ENCODE measurements at regions not wholly inside any gene's neighbourhood (a gene's known extent, or its start where the extent isn't known, plus 50 kb on each side); places are given as distances from the start of the nearest gene placed in this dataset.

GRCh38 chr17:36777118-36777517 is 160.2 kb upstream of the LHX1 start (continued):
- TF ChIP-seq CREB5 (CRISPR knock-in tag; IDR thresholded peaks at IDR 0.05; ENCODE audit: low read depth) = no peak

DNA sequence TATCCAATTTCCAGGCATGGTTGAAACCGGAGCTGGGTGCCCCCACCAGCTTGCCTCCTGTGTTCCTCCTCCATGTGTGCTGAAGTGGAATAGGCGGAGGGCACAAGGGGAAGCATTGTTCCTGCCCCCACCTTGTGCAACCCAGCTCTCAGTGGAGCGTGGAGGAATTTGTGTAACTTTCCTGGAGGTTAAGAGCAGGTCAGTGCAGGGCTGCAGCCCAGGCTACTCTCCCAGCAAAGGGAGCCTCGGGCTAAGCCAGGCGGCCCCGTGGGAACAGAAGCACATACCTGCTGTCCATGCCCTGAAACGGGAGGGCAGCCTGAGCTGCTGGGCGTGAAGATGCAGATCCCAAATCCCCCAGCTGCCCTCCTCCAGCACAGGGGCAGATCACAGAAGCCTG is 158.8 kb upstream of the LHX1 start:
- TF ChIP-seq ZNF8 (CRISPR knock-in tag; IDR thresholded peaks at IDR 0.05) = no peak
- no peak for TF ChIP-seq POU6F1 (CRISPR knock-in tag; IDR thresholded peaks at IDR 0.05; ENCODE audit: borderline replicate concordance, low read depth)
- TF ChIP-seq ARNTL (CRISPR knock-in tag; IDR thresholded peaks at IDR 0.05; ENCODE audit: borderline replicate concordance, low read depth) = no peak
- no peak for TF ChIP-seq ZFP30 (CRISPR knock-in tag; IDR thresholded peaks at IDR 0.05)
- no peak for TF ChIP-seq TCF4 (CRISPR knock-in tag; IDR thresholded peaks at IDR 0.05; ENCODE audit: borderline replicate concordance)
- no peak for TF ChIP-seq RARB (CRISPR knock-in tag; IDR thresholded peaks at IDR 0.05)
- TF ChIP-seq, protein P1, sequence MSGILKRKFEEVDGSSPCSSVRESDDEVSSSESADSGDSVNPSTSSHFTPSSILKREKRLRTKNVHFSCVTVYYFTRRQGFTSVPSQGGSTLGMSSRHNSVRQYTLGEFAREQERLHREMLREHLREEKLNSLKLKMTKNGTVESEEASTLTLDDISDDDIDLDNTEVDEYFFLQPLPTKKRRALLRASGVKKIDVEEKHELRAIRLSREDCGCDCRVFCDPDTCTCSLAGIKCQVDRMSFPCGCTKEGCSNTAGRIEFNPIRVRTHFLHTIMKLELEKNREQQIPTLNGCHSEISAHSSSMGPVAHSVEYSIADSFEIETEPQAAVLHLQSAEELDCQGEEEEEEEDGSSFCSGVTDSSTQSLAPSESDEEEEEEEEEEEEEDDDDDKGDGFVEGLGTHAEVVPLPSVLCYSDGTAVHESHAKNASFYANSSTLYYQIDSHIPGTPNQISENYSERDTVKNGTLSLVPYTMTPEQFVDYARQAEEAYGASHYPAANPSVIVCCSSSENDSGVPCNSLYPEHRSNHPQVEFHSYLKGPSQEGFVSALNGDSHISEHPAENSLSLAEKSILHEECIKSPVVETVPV (CRISPR knock-in tag; IDR thresholded peaks at IDR 0.05) = no peak
- no peak for TF ChIP-seq ZNF70 (CRISPR knock-in tag; IDR thresholded peaks at IDR 0.05)
- no peak for TF ChIP-seq ESRRG (CRISPR knock-in tag; IDR thresholded peaks at IDR 0.05)
- no peak for TF ChIP-seq PPARA (CRISPR knock-in tag; IDR thresholded peaks at IDR 0.05; ENCODE audit: borderline replicate concordance)
- TF ChIP-seq ZC3H10 (CRISPR knock-in tag; IDR thresholded peaks at IDR 0.05) = no peak
- ATAC-seq = no peak

GRCh38 chr17:36779550-36779949 is 157.7 kb upstream of the LHX1 start:
- ATAC-seq = no peak
- TF ChIP-seq ZFP3 (CRISPR knock-in tag; IDR thresholded peaks at IDR 0.05) = no peak
- TF ChIP-seq GLIS3 (CRISPR knock-in tag; IDR thresholded peaks at IDR 0.05) = no peak
- no peak for TF ChIP-seq TOX (CRISPR knock-in tag; IDR thresholded peaks at IDR 0.05; ENCODE audit: borderline replicate concordance)
- no peak for TF ChIP-seq TCF4 (CRISPR knock-in tag; IDR thresholded peaks at IDR 0.05; ENCODE audit: borderline replicate concordance)
- no peak for TF ChIP-seq SNAI2 (CRISPR knock-in tag; IDR thresholded peaks at IDR 0.05)
- no peak for TF ChIP-seq POU6F1 (CRISPR knock-in tag; IDR thresholded peaks at IDR 0.05; ENCODE audit: borderline replicate concordance, low read depth)
- TF ChIP-seq, protein P2, sequence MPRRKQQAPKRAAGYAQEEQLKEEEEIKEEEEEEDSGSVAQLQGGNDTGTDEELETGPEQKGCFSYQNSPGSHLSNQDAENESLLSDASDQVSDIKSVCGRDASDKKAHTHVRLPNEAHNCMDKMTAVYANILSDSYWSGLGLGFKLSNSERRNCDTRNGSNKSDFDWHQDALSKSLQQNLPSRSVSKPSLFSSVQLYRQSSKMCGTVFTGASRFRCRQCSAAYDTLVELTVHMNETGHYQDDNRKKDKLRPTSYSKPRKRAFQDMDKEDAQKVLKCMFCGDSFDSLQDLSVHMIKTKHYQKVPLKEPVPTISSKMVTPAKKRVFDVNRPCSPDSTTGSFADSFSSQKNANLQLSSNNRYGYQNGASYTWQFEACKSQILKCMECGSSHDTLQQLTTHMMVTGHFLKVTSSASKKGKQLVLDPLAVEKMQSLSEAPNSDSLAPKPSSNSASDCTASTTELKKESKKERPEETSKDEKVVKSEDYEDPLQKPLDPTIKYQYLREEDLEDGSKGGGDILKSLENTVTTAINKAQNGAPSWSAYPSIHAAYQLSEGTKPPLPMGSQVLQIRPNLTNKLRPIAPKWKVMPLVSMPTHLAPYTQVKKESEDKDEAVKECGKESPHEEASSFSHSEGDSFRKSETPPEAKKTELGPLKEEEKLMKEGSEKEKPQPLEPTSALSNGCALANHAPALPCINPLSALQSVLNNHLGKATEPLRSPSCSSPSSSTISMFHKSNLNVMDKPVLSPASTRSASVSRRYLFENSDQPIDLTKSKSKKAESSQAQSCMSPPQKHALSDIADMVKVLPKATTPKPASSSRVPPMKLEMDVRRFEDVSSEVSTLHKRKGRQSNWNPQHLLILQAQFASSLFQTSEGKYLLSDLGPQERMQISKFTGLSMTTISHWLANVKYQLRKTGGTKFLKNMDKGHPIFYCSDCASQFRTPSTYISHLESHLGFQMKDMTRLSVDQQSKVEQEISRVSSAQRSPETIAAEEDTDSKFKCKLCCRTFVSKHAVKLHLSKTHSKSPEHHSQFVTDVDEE (CRISPR knock-in tag; IDR thresholded peaks at IDR 0.05) = no peak
- no peak for TF ChIP-seq ARNTL (CRISPR knock-in tag; IDR thresholded peaks at IDR 0.05; ENCODE audit: borderline replicate concordance, low read depth)
- TF ChIP-seq, protein P1 (CRISPR knock-in tag; IDR thresholded peaks at IDR 0.05) = no peak
- no peak for TF ChIP-seq ISL1 (CRISPR knock-in tag; IDR thresholded peaks at IDR 0.05)
- no peak for TF ChIP-seq ZFP30 (CRISPR knock-in tag; IDR thresholded peaks at IDR 0.05)
- TF ChIP-seq PATZ1 (CRISPR knock-in tag; IDR thresholded peaks at IDR 0.05; ENCODE audit: borderline replicate concordance) = no peak
- TF ChIP-seq OSR1 (CRISPR knock-in tag; IDR thresholded peaks at IDR 0.05) = no peak
- no peak for TF ChIP-seq ZNF70 (CRISPR knock-in tag; IDR thresholded peaks at IDR 0.05)
- no peak for TF ChIP-seq ZNF565 (CRISPR knock-in tag; conservative IDR thresholded peaks at IDR 0.05; ENCODE audit: low read depth)
- TF ChIP-seq CREB5 (CRISPR knock-in tag; IDR thresholded peaks at IDR 0.05; ENCODE audit: low read depth) = no peak
- TF ChIP-seq PPARA (CRISPR knock-in tag; IDR thresholded peaks at IDR 0.05; ENCODE audit: borderline replicate concordance) = no peak
- TF ChIP-seq ZNF8 (CRISPR knock-in tag; IDR thresholded peaks at IDR 0.05) = no peak
